ENCODE measurements at regions not wholly inside any gene's neighbourhood (a gene's known extent, or its start where the extent isn't known, plus 50 kb on each side); places are given as distances from the start of the nearest gene placed in this dataset.

GRCh38 chr19:31718032-31718431 is 368.8 kb upstream of the TSHZ3 start:
- DNase-seq = no peak

- DNase-seq = no peak
Observed at GRCh38 chr19:31718898-31719297, 369.7 kb upstream of the TSHZ3 start.

- no peak for DNase-seq
Observed at GRCh38 chr19:31723101-31723500, 373.9 kb upstream of the TSHZ3 start.

GRCh38 chr19:31725051-31725450 is 375.8 kb upstream of the TSHZ3 start:
- no peak for DNase-seq

- DNase-seq = no peak
Observed at GRCh38 chr19:31727536-31727935, 378.3 kb upstream of the TSHZ3 start.

GRCh38 chr19:31730270-31730669 is 381.0 kb upstream of the TSHZ3 start:
- DNase-seq = no peak

- DNase-seq = no peak
Observed at GRCh38 chr19:31733591-31733990, 384.4 kb upstream of the TSHZ3 start.

- no peak for DNase-seq
Observed at GRCh38 chr19:31742249-31742648, 393.0 kb upstream of the TSHZ3 start.

GRCh38 chr19:31745731-31746130 is 396.5 kb upstream of the TSHZ3 start:
- no peak for DNase-seq

- DNase-seq = no peak
Observed at GRCh38 chr19:31749231-31749630, 400.0 kb upstream of the TSHZ3 start.

- no peak for DNase-seq
Observed at GRCh38 chr19:31759359-31759758, 410.1 kb upstream of the TSHZ3 start.

- no peak for DNase-seq
Observed at GRCh38 chr19:31761281-31761913, 412.2 kb upstream of the TSHZ3 start.

GRCh38 chr19:31770223-31770622 is 421.0 kb upstream of the TSHZ3 start:
- no peak for DNase-seq

- no peak for DNase-seq
Observed at GRCh38 chr19:31772915-31773314, 423.7 kb upstream of the TSHZ3 start.

- DNase-seq = no peak
Observed at GRCh38 chr19:31781542-31781941, 432.3 kb upstream of the TSHZ3 start.

GRCh38 chr19:31783592-31783991 is 434.4 kb upstream of the TSHZ3 start:
- DNase-seq = no peak

- no peak for DNase-seq
Observed at GRCh38 chr19:31784671-31785101, 435.4 kb upstream of the TSHZ3 start.

- DNase-seq = no peak
Observed at GRCh38 chr19:31801611-31802010, 452.4 kb upstream of the TSHZ3 start.

GRCh38 chr19:31803835-31804446 is 454.7 kb upstream of the TSHZ3 start:
- no peak for DNase-seq

- DNase-seq = no peak
Observed at GRCh38 chr19:31804668-31805067, 455.4 kb upstream of the TSHZ3 start.

- no peak for DNase-seq
Observed at GRCh38 chr19:31810536-31811109, 461.4 kb upstream of the TSHZ3 start.

GRCh38 chr19:31817971-31818797 is 468.9 kb upstream of the TSHZ3 start:
- DNase-seq = no peak

GRCh38 chr19:31818798-31819105 is 469.5 kb upstream of the TSHZ3 start:
- DNase-seq = no peak

GRCh38 chr19:31819837-31820236 is 470.6 kb upstream of the TSHZ3 start:
- no peak for DNase-seq

Measured in activated CD4-positive, alpha-beta T cell treated with anti-CD3 and anti-CD28 coated beads for 4 hours (primary cell).